Neutrophil (primary cell): ENCODE measurements at regions not wholly inside any gene's neighbourhood (a gene's known extent, or its start where the extent isn't known, plus 50 kb on each side); places are given as distances from the start of the nearest gene placed in this dataset.

Experiments
- H3K27ac ChIP-seq: fragments of 200-600 bp; sonication (generic); 2 replicates; pipeline ENCODE4 v1.5.1; 2016; ENCODE audit warnings: mild to moderate bottlenecking, moderate library complexity
- H3K27me3 ChIP-seq: fragments of 200-600 bp; sonication (generic); 2 replicates; pipeline ENCODE4 v1.6.0; 2016; ENCODE audit warnings: mild to moderate bottlenecking
- H3K36me3 ChIP-seq: fragments of 200-600 bp; sonication (generic); 2 replicates; pipeline ENCODE4 v1.5.1; 2017
- H3K4me1 ChIP-seq, 2 experiments: fragments of 200-600 bp in 1 of 2; sonication (generic) in 1 of 2; 1 replicate in 1 of 2; 2 replicates in 1 of 2; pipeline versions ENCODE4 v1.5.1 to v1.6.1; 2013 to 2016; ENCODE audit warnings: low read depth in 1 of 2, low read length in 1 of 2, mild to moderate bottlenecking in 1 of 2, moderate library complexity in 1 of 2; ENCODE audit not compliant: control insufficient read depth in 1 of 2, insufficient read depth in 1 of 2
- H3K4me3 ChIP-seq, 2 experiments: fragments of 200-600 bp in 1 of 2; sonication (generic) in 1 of 2; 1 replicate in 1 of 2; 2 replicates in 1 of 2; pipeline ENCODE4 v1.5.1; 2013 to 2016; ENCODE audit warnings: low read depth in 1 of 2, low read length in 1 of 2, mild to moderate bottlenecking in 1 of 2, moderate library complexity in 1 of 2
- H3K9me3 ChIP-seq: fragments of 200-600 bp; sonication (generic); 2 replicates; pipeline ENCODE4 v1.5.1; 2016
- TF ChIP-seq, protein P1 (sequence below): fragments of 200-600 bp; sonication (generic); IDR thresholded peaks from 2 replicates; pipeline ENCODE4 v1.5.1; 2016; ENCODE audit warnings: antibody characterized with exemption

DNA sequence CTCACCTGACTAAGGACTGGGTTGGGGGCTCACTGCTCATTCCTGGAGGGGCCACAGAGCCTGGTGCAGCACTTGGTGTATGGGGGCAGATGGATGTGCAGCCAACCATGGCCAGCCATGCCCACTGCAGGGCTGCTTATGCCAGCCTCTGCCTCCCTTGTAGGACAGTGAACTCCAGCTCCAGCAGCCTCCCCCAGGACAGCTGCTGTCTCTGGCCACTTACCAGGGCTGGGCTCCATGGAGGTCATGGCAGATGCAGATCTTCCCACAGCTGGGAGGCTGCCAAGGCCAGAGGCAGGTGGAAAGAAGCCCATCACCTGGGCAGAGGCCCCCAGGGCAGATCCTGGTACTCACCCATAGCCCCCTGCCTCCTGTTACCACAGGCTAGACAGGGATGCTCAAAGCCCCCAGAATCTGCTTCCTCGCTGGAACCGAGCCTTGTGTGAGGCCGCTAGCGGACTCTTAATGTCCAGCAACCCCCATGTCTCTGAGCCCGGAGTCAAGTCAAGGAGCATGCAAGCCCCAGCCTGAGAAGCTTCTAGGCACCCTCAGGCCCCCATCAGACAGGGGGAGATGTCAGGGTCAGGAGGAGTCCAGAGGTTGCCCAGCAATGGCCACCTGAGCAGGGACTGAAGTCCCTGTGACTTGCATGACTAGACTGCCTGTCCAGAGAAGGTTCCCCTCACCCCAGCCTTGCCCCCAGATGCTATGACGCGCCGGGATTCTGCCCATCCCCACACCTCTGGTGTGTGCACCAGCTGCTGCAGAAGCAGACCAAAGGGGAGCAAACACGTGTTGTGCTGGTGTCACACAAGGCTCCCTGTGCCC lies 123.6 kb downstream of the TWIST2 start:
- H3K4me3 ChIP-seq = no peak overlapping the region
- H3K27me3 ChIP-seq = peaks cover 20% of the 10 kb centered on the region
- no peaks in the 10 kb centered on the region for H3K9me3 ChIP-seq
- H3K36me3 ChIP-seq = no peaks in the 10 kb centered on the region
- H3K27ac ChIP-seq = no peak overlapping the region
- TF ChIP-seq, protein P1, sequence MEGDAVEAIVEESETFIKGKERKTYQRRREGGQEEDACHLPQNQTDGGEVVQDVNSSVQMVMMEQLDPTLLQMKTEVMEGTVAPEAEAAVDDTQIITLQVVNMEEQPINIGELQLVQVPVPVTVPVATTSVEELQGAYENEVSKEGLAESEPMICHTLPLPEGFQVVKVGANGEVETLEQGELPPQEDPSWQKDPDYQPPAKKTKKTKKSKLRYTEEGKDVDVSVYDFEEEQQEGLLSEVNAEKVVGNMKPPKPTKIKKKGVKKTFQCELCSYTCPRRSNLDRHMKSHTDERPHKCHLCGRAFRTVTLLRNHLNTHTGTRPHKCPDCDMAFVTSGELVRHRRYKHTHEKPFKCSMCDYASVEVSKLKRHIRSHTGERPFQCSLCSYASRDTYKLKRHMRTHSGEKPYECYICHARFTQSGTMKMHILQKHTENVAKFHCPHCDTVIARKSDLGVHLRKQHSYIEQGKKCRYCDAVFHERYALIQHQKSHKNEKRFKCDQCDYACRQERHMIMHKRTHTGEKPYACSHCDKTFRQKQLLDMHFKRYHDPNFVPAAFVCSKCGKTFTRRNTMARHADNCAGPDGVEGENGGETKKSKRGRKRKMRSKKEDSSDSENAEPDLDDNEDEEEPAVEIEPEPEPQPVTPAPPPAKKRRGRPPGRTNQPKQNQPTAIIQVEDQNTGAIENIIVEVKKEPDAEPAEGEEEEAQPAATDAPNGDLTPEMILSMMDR = no peak
- no peaks in the 10 kb centered on the region for H3K4me1 ChIP-seq

DNA sequence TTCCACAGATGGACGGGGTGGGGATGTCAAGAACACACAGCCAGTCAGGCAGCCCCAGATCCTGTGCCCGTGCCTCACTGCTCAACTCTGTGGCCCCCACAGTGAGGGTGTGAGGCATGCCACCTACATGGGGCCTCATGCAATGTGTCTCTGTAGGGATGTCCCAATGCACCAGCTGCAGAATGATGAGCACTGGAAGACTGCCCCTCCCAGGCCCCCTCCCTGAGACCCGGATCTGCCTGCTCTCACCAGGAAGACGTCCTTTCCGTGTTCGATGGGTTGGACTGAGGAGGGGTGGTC lies 124.2 kb downstream of the TWIST2 start:
- peaks cover 20% of the 10 kb centered on the region for H3K27me3 ChIP-seq
- TF ChIP-seq, protein P1 = no peak
- no peak overlapping the region for H3K4me3 ChIP-seq
- H3K36me3 ChIP-seq = no peaks in the 10 kb centered on the region
- no peaks in the 10 kb centered on the region for H3K9me3 ChIP-seq
- H3K27ac ChIP-seq = no peak overlapping the region
- no peaks in the 10 kb centered on the region for H3K4me1 ChIP-seq

DNA sequence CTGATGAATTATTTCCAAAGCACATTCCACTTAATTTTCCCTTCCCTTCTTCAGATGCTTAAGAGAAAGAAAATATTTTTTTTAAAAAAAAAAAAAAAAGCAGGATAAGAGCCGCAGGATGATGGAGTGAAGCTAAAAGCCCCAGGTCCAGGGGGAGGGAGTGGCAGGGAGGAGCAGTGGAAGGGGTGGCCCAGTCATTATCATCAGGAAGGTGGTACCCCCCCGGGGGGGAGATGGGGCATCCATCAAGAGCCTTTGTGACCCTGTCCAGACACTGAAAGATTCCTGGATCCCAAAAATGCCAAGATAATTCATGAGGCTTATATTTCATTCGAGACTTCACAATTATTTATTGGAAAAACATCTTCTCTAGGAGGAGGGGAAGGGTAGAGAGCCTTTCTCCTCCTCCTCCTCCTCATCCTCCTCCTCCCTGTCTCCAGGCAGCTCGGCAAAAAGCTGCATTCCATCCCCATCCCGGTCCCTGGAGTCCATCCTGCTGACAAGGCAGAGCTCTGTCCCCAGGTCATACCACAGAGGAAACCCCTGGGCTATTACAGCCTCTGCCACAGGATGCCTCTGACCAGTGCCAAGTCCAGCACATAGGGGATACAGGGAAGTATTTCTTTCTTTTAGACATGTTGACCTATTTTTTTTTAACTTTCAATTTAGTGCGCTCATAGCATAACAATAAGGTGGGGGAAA lies 125.3 kb downstream of the TWIST2 start:
- H3K27ac ChIP-seq = no peak overlapping the region
- TF ChIP-seq, protein P1 = no peak
- H3K9me3 ChIP-seq = no peaks in the 10 kb centered on the region
- H3K4me3 ChIP-seq = no peak overlapping the region
- peaks cover 28% of the 10 kb centered on the region for H3K27me3 ChIP-seq
- H3K36me3 ChIP-seq = no peaks in the 10 kb centered on the region
- no peaks in the 10 kb centered on the region for H3K4me1 ChIP-seq

DNA sequence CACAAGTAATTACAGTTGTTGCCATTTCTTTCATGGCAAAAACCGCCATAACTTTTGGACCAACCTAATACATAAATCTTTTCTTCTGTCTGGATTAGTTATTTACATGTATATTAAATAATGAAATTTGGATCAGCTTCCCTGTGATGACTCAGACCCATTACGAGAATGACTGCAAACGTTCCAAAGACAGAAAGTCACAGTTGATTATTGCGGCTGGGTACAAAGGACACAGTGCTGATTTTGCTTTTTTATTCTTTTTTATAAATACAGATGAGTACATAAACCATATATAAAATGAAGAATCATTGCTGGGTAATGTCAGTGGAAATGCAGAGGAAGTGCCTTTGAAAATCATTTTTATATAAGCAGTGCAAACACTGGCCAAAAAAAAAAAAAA lies 126.2 kb downstream of the TWIST2 start:
- H3K9me3 ChIP-seq = no peaks in the 10 kb centered on the region
- H3K4me3 ChIP-seq = no peak overlapping the region
- H3K27ac ChIP-seq = no peak overlapping the region
- TF ChIP-seq, protein P1 = no peak
- H3K36me3 ChIP-seq = no peaks in the 10 kb centered on the region
- H3K4me1 ChIP-seq = no peaks in the 10 kb centered on the region
- peaks cover 33% of the 10 kb centered on the region for H3K27me3 ChIP-seq

DNA sequence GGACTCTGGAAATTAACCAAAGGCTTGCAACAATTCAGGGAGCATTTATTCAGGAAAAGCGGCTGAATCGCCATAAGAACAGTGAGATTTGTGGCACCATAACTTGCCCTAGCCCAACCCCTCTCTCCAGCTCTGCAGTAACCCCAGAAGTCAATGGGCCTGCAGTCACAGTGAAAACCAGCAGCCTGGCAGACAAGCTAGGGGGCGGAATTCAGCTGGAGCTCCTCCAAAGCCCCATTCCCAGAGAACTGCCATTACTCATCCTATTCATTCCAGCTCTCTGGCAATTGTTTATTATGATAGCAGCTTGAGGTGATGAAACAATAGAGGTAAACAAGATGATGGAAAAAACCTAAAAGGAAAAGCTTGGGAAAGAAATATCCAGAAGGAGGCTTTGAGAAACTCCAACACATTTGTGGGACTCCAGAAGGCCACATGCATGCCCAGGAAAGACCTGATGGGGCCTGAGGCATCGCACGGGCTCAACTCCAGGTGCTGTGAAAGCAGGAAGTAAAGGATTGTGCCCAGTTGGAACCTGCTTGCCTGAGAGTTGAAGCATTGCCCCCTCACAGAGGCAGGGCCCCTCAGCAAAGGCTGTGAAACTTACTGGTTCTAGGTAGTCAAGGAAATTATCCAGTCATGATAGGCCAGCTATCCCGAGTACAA lies 126.7 kb downstream of the TWIST2 start:
- peaks cover 33% of the 10 kb centered on the region for H3K27me3 ChIP-seq
- no peaks in the 10 kb centered on the region for H3K9me3 ChIP-seq
- no peaks in the 10 kb centered on the region for H3K4me1 ChIP-seq
- no peaks in the 10 kb centered on the region for H3K36me3 ChIP-seq
- no peak overlapping the region for H3K4me3 ChIP-seq
- TF ChIP-seq, protein P1 = no peak
- H3K27ac ChIP-seq = no peak overlapping the region
